Activated CD8-positive, alpha-beta memory T cell treated with anti-CD3 and anti-CD28 coated beads, Interleukin-2, amount 50 U/mL, for 24 hours (primary cell): ENCODE measurements at regions not wholly inside any gene's neighbourhood (a gene's known extent, or its start where the extent isn't known, plus 50 kb on each side); places are given as distances from the start of the nearest gene placed in this dataset.
"Not testable (repeated sequence)": the region's sequence is repeated elsewhere in the genome, so short reads cannot be mapped to it uniquely, and the experiment has no call there.

Experiments used
- DNase-seq: peaks from one replicate; pipeline ENCODE4 v3.0.0-alpha.2; 2020; ENCODE audit errors: extremely low read depth

- DNase-seq = no peak
Measured at GRCh38 chr21:15614766-15615165, 115.0 kb upstream of the USP25 start.

GRCh38 chr21:15616864-15617574, 112.8 kb upstream of the USP25 start:
- no peak for DNase-seq

- DNase-seq = no peak
Measured at GRCh38 chr21:15617964-15618363, 111.8 kb upstream of the USP25 start.

- DNase-seq = no peak
Measured at GRCh38 chr21:15620892-15621291, 108.9 kb upstream of the USP25 start.

GRCh38 chr21:15624646-15625045, 105.1 kb upstream of the USP25 start:
- DNase-seq = no peak

GRCh38 chr21:15625363-15625762, 104.4 kb upstream of the USP25 start:
- DNase-seq = no peak

- no peak for DNase-seq
Measured at GRCh38 chr21:15626031-15626430, 103.8 kb upstream of the USP25 start.

GRCh38 chr21:15627011-15627410, 102.8 kb upstream of the USP25 start:
- DNase-seq = no peak

GRCh38 chr21:15627823-15628222, 102.0 kb upstream of the USP25 start:
- DNase-seq = no peak

GRCh38 chr21:15631342-15631741, 98.4 kb upstream of the USP25 start:
- DNase-seq = no peak

GRCh38 chr21:15634541-15634940, 95.2 kb upstream of the USP25 start:
- DNase-seq = not testable (repeated sequence)

- no peak for DNase-seq
Measured at GRCh38 chr21:15638856-15639549, 90.8 kb upstream of the USP25 start.

- not testable (repeated sequence) for DNase-seq
Measured at GRCh38 chr21:15640113-15640512, 89.7 kb upstream of the USP25 start.

- no peak for DNase-seq
Measured at GRCh38 chr21:15644489-15644888, 85.3 kb upstream of the USP25 start.

- no peak for DNase-seq
Measured at GRCh38 chr21:15645830-15646229, 84.0 kb upstream of the USP25 start.

- DNase-seq = no peak
Measured at GRCh38 chr21:15650735-15651134, 79.0 kb upstream of the USP25 start.

GRCh38 chr21:15651172-15651571, 78.6 kb upstream of the USP25 start:
- no peak for DNase-seq

GRCh38 chr21:15653710-15654109, 76.1 kb upstream of the USP25 start:
- no peak for DNase-seq

- no peak for DNase-seq
Measured at GRCh38 chr21:15654171-15654570, 75.6 kb upstream of the USP25 start.

- no peak for DNase-seq
Measured at GRCh38 chr21:15659753-15660422, 69.9 kb upstream of the USP25 start.

- no peak for DNase-seq
Measured at GRCh38 chr21:15660423-15660804, 69.4 kb upstream of the USP25 start.

GRCh38 chr21:15667010-15667409, 62.8 kb upstream of the USP25 start:
- DNase-seq = no peak

- DNase-seq = no peak
Measured at GRCh38 chr21:15667819-15668218, 62.0 kb upstream of the USP25 start.
